ENCODE measurements at regions not wholly inside any gene's neighbourhood (a gene's known extent, or its start where the extent isn't known, plus 50 kb on each side); places are given as distances from the start of the nearest gene placed in this dataset.

- no peak overlapping the region for H3K4me3 ChIP-seq (ENCODE audit: low read length)
- no peak for TF ChIP-seq CTCF (IDR thresholded peaks at IDR 0.05; ENCODE audit: insufficient read depth, low read depth, low read length, missing control alignments)
- DNase-seq (ENCODE audit: low read depth): no peak
Measured at GRCh38 chr1:112040891-112041740, 51.6 kb upstream of the KCND3 start.

- DNase-seq (ENCODE audit: low read depth): no peak
- no peak overlapping the region for H3K4me3 ChIP-seq (ENCODE audit: low read length)
- no peak for TF ChIP-seq CTCF (IDR thresholded peaks at IDR 0.05; ENCODE audit: insufficient read depth, low read depth, low read length, missing control alignments)
Measured at GRCh38 chr1:112043901-112044300, 54.4 kb upstream of the KCND3 start.

GRCh38 chr1:112044745-112045144 lies 55.3 kb upstream of the KCND3 start:
- H3K4me3 ChIP-seq (ENCODE audit: low read length): no peak overlapping the region
- TF ChIP-seq CTCF (IDR thresholded peaks at IDR 0.05; ENCODE audit: insufficient read depth, low read depth, low read length, missing control alignments): no peak
- no peak for DNase-seq (ENCODE audit: low read depth)

- H3K4me3 ChIP-seq (ENCODE audit: low read length): no peak overlapping the region
- DNase-seq (ENCODE audit: low read depth): no peak
- TF ChIP-seq CTCF (IDR thresholded peaks at IDR 0.05; ENCODE audit: insufficient read depth, low read depth, low read length, missing control alignments): no peak
Measured at GRCh38 chr1:112046630-112047029, 57.2 kb upstream of the KCND3 start.

GRCh38 chr1:112048421-112048820 lies 59.0 kb upstream of the KCND3 start:
- no peak overlapping the region for H3K4me3 ChIP-seq (ENCODE audit: low read length)
- no peak for DNase-seq (ENCODE audit: low read depth)
- no peak for TF ChIP-seq CTCF (IDR thresholded peaks at IDR 0.05; ENCODE audit: insufficient read depth, low read depth, low read length, missing control alignments)

GRCh38 chr1:112054510-112054909 lies 65.0 kb upstream of the KCND3 start:
- DNase-seq (ENCODE audit: low read depth): peak; percentile 13
- no peak overlapping the region for H3K4me3 ChIP-seq (ENCODE audit: low read length)
- no peak for TF ChIP-seq CTCF (IDR thresholded peaks at IDR 0.05; ENCODE audit: insufficient read depth, low read depth, low read length, missing control alignments)

GRCh38 chr1:112056354-112056753 lies 66.9 kb upstream of the KCND3 start:
- TF ChIP-seq CTCF (IDR thresholded peaks at IDR 0.05; ENCODE audit: insufficient read depth, low read depth, low read length, missing control alignments): no peak
- DNase-seq (ENCODE audit: low read depth): no peak

More at GRCh38 chr1:112056354-112056753, 66.9 kb upstream of the KCND3 start:
- H3K4me3 ChIP-seq (ENCODE audit: low read length): no peak overlapping the region
